ENCODE measurements at regions not wholly inside any gene's neighbourhood (a gene's known extent, or its start where the extent isn't known, plus 50 kb on each side); places are given as distances from the start of the nearest gene placed in this dataset.

DNA sequence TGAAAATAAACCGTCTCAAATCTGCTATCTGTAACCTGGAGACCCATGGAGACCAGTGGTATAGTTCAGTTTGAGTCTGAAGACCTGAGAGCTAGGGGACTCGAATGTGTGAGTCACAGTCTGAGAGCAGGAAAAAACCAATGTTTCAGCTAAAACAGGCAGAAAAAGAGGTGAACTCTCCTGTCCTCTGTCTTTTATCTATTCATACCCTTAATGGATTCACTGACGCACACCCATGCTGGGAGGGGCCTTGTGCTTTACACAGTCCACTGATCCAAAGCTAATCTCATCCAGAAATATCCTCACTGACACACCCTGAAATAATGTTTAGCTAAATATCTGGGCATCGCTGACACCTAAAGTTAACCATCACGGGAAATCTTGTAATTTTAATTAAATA lies 297.9 kb downstream of the GPM6A start:
- TF ChIP-seq, protein P1, sequence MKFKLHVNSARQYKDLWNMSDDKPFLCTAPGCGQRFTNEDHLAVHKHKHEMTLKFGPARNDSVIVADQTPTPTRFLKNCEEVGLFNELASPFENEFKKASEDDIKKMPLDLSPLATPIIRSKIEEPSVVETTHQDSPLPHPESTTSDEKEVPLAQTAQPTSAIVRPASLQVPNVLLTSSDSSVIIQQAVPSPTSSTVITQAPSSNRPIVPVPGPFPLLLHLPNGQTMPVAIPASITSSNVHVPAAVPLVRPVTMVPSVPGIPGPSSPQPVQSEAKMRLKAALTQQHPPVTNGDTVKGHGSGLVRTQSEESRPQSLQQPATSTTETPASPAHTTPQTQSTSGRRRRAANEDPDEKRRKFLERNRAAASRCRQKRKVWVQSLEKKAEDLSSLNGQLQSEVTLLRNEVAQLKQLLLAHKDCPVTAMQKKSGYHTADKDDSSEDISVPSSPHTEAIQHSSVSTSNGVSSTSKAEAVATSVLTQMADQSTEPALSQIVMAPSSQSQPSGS (CRISPR knock-in tag; IDR thresholded peaks at IDR 0.05; ENCODE audit: borderline replicate concordance, low read depth), result no peak
- TF ChIP-seq, protein P2, sequence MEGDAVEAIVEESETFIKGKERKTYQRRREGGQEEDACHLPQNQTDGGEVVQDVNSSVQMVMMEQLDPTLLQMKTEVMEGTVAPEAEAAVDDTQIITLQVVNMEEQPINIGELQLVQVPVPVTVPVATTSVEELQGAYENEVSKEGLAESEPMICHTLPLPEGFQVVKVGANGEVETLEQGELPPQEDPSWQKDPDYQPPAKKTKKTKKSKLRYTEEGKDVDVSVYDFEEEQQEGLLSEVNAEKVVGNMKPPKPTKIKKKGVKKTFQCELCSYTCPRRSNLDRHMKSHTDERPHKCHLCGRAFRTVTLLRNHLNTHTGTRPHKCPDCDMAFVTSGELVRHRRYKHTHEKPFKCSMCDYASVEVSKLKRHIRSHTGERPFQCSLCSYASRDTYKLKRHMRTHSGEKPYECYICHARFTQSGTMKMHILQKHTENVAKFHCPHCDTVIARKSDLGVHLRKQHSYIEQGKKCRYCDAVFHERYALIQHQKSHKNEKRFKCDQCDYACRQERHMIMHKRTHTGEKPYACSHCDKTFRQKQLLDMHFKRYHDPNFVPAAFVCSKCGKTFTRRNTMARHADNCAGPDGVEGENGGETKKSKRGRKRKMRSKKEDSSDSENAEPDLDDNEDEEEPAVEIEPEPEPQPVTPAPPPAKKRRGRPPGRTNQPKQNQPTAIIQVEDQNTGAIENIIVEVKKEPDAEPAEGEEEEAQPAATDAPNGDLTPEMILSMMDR (IDR thresholded peaks at IDR 0.05), result no peak
- TF ChIP-seq CREM (CRISPR knock-in tag; IDR thresholded peaks at IDR 0.05) (no peak), ELF4 (CRISPR knock-in tag; IDR thresholded peaks at IDR 0.05; ENCODE audit: low read depth) (no peak), ATF1 (CRISPR knock-in tag; IDR thresholded peaks at IDR 0.05) (no peak), JUN (CRISPR knock-in tag; IDR thresholded peaks at IDR 0.05) (no peak), NR3C1 (CRISPR knock-in tag; conservative IDR thresholded peaks at IDR 0.05; ENCODE audit: low read depth) (no peak)
- TF ChIP-seq, protein P3, sequence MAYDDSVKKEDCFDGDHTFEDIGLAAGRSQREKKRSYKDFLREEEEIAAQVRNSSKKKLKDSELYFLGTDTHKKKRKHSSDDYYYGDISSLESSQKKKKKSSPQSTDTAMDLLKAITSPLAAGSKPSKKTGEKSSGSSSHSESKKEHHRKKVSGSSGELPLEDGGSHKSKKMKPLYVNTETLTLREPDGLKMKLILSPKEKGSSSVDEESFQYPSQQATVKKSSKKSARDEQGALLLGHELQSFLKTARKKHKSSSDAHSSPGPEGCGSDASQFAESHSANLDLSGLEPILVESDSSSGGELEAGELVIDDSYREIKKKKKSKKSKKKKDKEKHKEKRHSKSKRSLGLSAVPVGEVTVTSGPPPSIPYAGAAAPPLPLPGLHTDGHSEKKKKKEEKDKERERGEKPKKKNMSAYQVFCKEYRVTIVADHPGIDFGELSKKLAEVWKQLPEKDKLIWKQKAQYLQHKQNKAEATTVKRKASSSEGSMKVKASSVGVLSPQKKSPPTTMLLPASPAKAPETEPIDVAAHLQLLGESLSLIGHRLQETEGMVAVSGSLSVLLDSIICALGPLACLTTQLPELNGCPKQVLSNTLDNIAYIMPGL (CRISPR knock-in tag; IDR thresholded peaks at IDR 0.05), result no peak
- TF ChIP-seq, protein P4, sequence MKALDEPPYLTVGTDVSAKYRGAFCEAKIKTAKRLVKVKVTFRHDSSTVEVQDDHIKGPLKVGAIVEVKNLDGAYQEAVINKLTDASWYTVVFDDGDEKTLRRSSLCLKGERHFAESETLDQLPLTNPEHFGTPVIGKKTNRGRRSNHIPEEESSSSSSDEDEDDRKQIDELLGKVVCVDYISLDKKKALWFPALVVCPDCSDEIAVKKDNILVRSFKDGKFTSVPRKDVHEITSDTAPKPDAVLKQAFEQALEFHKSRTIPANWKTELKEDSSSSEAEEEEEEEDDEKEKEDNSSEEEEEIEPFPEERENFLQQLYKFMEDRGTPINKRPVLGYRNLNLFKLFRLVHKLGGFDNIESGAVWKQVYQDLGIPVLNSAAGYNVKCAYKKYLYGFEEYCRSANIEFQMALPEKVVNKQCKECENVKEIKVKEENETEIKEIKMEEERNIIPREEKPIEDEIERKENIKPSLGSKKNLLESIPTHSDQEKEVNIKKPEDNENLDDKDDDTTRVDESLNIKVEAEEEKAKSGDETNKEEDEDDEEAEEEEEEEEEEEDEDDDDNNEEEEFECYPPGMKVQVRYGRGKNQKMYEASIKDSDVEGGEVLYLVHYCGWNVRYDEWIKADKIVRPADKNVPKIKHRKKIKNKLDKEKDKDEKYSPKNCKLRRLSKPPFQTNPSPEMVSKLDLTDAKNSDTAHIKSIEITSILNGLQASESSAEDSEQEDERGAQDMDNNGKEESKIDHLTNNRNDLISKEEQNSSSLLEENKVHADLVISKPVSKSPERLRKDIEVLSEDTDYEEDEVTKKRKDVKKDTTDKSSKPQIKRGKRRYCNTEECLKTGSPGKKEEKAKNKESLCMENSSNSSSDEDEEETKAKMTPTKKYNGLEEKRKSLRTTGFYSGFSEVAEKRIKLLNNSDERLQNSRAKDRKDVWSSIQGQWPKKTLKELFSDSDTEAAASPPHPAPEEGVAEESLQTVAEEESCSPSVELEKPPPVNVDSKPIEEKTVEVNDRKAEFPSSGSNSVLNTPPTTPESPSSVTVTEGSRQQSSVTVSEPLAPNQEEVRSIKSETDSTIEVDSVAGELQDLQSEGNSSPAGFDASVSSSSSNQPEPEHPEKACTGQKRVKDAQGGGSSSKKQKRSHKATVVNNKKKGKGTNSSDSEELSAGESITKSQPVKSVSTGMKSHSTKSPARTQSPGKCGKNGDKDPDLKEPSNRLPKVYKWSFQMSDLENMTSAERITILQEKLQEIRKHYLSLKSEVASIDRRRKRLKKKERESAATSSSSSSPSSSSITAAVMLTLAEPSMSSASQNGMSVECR (CRISPR knock-in tag; IDR thresholded peaks at IDR 0.05; ENCODE audit: borderline replicate concordance), result no peak
- TF ChIP-seq, protein P5, sequence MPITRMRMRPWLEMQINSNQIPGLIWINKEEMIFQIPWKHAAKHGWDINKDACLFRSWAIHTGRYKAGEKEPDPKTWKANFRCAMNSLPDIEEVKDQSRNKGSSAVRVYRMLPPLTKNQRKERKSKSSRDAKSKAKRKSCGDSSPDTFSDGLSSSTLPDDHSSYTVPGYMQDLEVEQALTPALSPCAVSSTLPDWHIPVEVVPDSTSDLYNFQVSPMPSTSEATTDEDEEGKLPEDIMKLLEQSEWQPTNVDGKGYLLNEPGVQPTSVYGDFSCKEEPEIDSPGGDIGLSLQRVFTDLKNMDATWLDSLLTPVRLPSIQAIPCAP (CRISPR knock-in tag; IDR thresholded peaks at IDR 0.05), result no peak
- TF ChIP-seq, protein P6, sequence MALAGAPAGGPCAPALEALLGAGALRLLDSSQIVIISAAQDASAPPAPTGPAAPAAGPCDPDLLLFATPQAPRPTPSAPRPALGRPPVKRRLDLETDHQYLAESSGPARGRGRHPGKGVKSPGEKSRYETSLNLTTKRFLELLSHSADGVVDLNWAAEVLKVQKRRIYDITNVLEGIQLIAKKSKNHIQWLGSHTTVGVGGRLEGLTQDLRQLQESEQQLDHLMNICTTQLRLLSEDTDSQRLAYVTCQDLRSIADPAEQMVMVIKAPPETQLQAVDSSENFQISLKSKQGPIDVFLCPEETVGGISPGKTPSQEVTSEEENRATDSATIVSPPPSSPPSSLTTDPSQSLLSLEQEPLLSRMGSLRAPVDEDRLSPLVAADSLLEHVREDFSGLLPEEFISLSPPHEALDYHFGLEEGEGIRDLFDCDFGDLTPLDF (CRISPR knock-in tag; IDR thresholded peaks at IDR 0.05), result no peak

Measured in WTC11 (cell line).